GM23338 (cell line): ENCODE measurements at regions not wholly inside any gene's neighbourhood (a gene's known extent, or its start where the extent isn't known, plus 50 kb on each side); places are given as distances from the start of the nearest gene placed in this dataset.

Experiments
- ATAC-seq: fragments of 200-7000 bp; cut with Tn5 transposase; 3 replicates; pipeline ENCODE4 v1.9.1; 2020
- DNase-seq: peaks from one replicate; pipeline ENCODE4 v3.0.0-alpha.2; 2015; ENCODE audit warnings: low spot score
- H2AFZ ChIP-seq: fragments of 200-600 bp; sonication (generic); 2 replicates; pipeline ENCODE4 v1.8.0; 2016; ENCODE audit warnings: antibody characterized with exemption, mild to moderate bottlenecking, moderate library complexity
- H3F3A ChIP-seq: fragments of 200-600 bp; sonication (generic); replicated peaks from 2 replicates; pipeline ENCODE4 v1.8.0; 2017; ENCODE audit warnings: antibody characterized with exemption, mixed run types, low read depth
- H3K27ac ChIP-seq: fragments of 200-600 bp; sonication (generic); 2 replicates; pipeline ENCODE4 v1.6.1; 2016; ENCODE audit warnings: low read depth
- H3K27me3 ChIP-seq: fragments of 200-600 bp; sonication (generic); 2 replicates; pipeline ENCODE4 v1.8.0; 2016; ENCODE audit warnings: mild to moderate bottlenecking, mixed run types, moderate library complexity; ENCODE audit not compliant: insufficient read depth
- H3K36me3 ChIP-seq: fragments of 200-600 bp; sonication (generic); 2 replicates; pipeline ENCODE4 v1.8.0; 2016; ENCODE audit warnings: mild to moderate bottlenecking; ENCODE audit not compliant: insufficient read depth
- H3K4me1 ChIP-seq: fragments of 200-600 bp; sonication (generic); 2 replicates; pipeline ENCODE4 v1.8.0; 2016; ENCODE audit warnings: mild to moderate bottlenecking, moderate library complexity; ENCODE audit not compliant: insufficient read depth
- H3K4me2 ChIP-seq: fragments of 200-600 bp; sonication (generic); 2 replicates; pipeline ENCODE4 v1.7.1; 2017; ENCODE audit warnings: mixed run types
- H3K4me3 ChIP-seq: fragments of 200-600 bp; sonication (generic); 2 replicates; pipeline ENCODE4 v1.6.1; 2016; ENCODE audit warnings: mixed run types
- H3K79me2 ChIP-seq: fragments of 200-600 bp; sonication (generic); replicated peaks from 2 replicates; pipeline ENCODE4 v1.8.0; 2017; ENCODE audit warnings: mild to moderate bottlenecking; ENCODE audit not compliant: insufficient read depth
- H3K9me2 ChIP-seq: fragments of 200-600 bp; sonication (generic); 2 replicates; pipeline ENCODE4 v1.8.0; 2017; ENCODE audit not compliant: insufficient read depth
- H4K20me1 ChIP-seq: fragments of 200-600 bp; sonication (generic); replicated peaks from 2 replicates; pipeline ENCODE4 v1.8.0; 2017; ENCODE audit warnings: mild to moderate bottlenecking; ENCODE audit not compliant: insufficient read depth
- H3K27ac Mint-ChIP-seq: 2 replicates; pipeline ENCODE4 v1.8.0; 2020; ENCODE audit warnings: inconsistent platforms, mild to moderate bottlenecking, moderate library complexity, mixed read lengths
- H3K27me3 Mint-ChIP-seq: 3 replicates; pipeline ENCODE4 v1.8.0; 2022; ENCODE audit warnings: low read depth, mild to moderate bottlenecking, moderate library complexity, mixed read lengths, inconsistent platforms; ENCODE audit not compliant: insufficient read depth, poor library complexity
- H3K36me3 Mint-ChIP-seq: 3 replicates; pipeline ENCODE4 v1.8.0; 2021; ENCODE audit warnings: low read depth, mild to moderate bottlenecking, inconsistent platforms, moderate library complexity, mixed read lengths
- H3K4me1 Mint-ChIP-seq: 3 replicates; pipeline ENCODE4 v1.8.0; 2020; ENCODE audit warnings: mild to moderate bottlenecking, inconsistent platforms, mixed read lengths
- H3K4me3 Mint-ChIP-seq: 3 replicates; pipeline ENCODE4 v1.8.0; 2021; ENCODE audit warnings: moderate library complexity, mild to moderate bottlenecking, inconsistent platforms, mixed read lengths
- H3K9me3 Mint-ChIP-seq: 3 replicates; pipeline ENCODE4 v1.8.0; 2020; ENCODE audit warnings: moderate library complexity, mild to moderate bottlenecking, inconsistent platforms, mixed read lengths
- CREB1 ChIP-seq: fragments of 250-450 bp; sonication (Bioruptor Pico); IDR thresholded peaks from 2 replicates; pipeline ENCODE4 v1.5.0; 2020; ENCODE audit warnings: low read depth, mild to moderate bottlenecking, moderate library complexity
- ETS1 ChIP-seq: IDR thresholded peaks from 2 replicates; pipeline ENCODE4 v1.6.1; 2016; ENCODE audit warnings: antibody characterized with exemption
- EZH2 ChIP-seq: fragments of 200-600 bp; sonication (generic); IDR thresholded peaks from one replicate; pipeline ENCODE4 v1.8.0; 2017; ENCODE audit warnings: antibody characterized with exemption, mild to moderate bottlenecking, low read depth; ENCODE audit not compliant: unreplicated experiment
- EZH2phosphoT487 ChIP-seq: fragments of 200-600 bp; sonication (generic); IDR thresholded peaks from one replicate; pipeline ENCODE4 v1.8.1; 2018; ENCODE audit warnings: antibody characterized with exemption; ENCODE audit not compliant: unreplicated experiment
- JUNB ChIP-seq: IDR thresholded peaks from one replicate; pipeline ENCODE4 v1.6.1; 2016; ENCODE audit warnings: antibody characterized with exemption; ENCODE audit not compliant: unreplicated experiment
- NANOG ChIP-seq: IDR thresholded peaks from 2 replicates; pipeline ENCODE4 v1.6.1; 2016; ENCODE audit warnings: antibody characterized with exemption, borderline replicate concordance
- POLR2AphosphoS5 ChIP-seq: IDR thresholded peaks from 2 replicates; pipeline ENCODE4 v1.6.1; 2016; ENCODE audit warnings: antibody characterized with exemption, low read depth
- STAT1 ChIP-seq: IDR thresholded peaks from one replicate; pipeline ENCODE4 v1.6.1; 2016; ENCODE audit warnings: antibody characterized with exemption; ENCODE audit not compliant: unreplicated experiment
- ZNF114 ChIP-seq: fragments of 250-450 bp; sonication (Bioruptor Pico); IDR thresholded peaks from 2 replicates; pipeline ENCODE4 v1.5.0; 2020; ENCODE audit warnings: mild to moderate bottlenecking, moderate library complexity
- ZNF331 ChIP-seq: fragments of 250-450 bp; sonication (Bioruptor Pico); IDR thresholded peaks from 2 replicates; pipeline ENCODE4 v1.5.0; 2020; ENCODE audit warnings: low read depth, mild to moderate bottlenecking, moderate library complexity
- TF ChIP-seq, protein P1 (sequence below): IDR thresholded peaks from one replicate; pipeline ENCODE4 v1.6.1; 2018; ENCODE audit warnings: antibody characterized with exemption; ENCODE audit not compliant: unreplicated experiment
- TF ChIP-seq, protein P2 (sequence below): fragments of 250-450 bp; sonication (Bioruptor Pico); IDR thresholded peaks from 2 replicates; pipeline ENCODE4 v1.5.0; 2020; ENCODE audit warnings: mild to moderate bottlenecking, moderate library complexity
- TF ChIP-seq, protein P3 (sequence below), 2 experiments: fragments of 200-600 bp in 1 of 2; sonication (generic) in 1 of 2; conservative IDR thresholded peaks; 2 replicates each; pipeline versions ENCODE4 v1.5.1 to v1.6.1; 2016 to 2017; ENCODE audit warnings: antibody characterized with exemption in 2 of 2, low read depth in 2 of 2, mild to moderate bottlenecking in 2 of 2, moderate library complexity in 1 of 2

GRCh38 chr2:168310580-168310979 is 63.2 kb upstream of the STK39 start:
- Histone ChIP-seq H3K4me1 (no peaks in the 10 kb centered on the region), H3K4me3 (no peak overlapping the region), H3K4me2 (no peak overlapping the region), H2AFZ (0 out of 2 replicates have a peak overlapping the region, but pooled peaks have one; percentile 3), H3K36me3 (no peaks in the 10 kb centered on the region), H3K9me2 (0 out of 2 replicates have a peak, but pooled peaks cover 3% of the 10 kb centered on the region), H3K79me2 (no peaks in the 10 kb centered on the region), H3F3A (no peaks in the 10 kb centered on the region), H3K27ac (no peak overlapping the region), H4K20me1 (no peaks in the 10 kb centered on the region), H3K27me3 (no peaks in the 10 kb centered on the region)
- TF ChIP-seq STAT1 (no peak), POLR2AphosphoS5 (no peak), ETS1 (no peak), ZNF331 (CRISPR knock-in tag) (no peak), EZH2 (no peak), CREB1 (no peak), JUNB (no peak), NANOG (no peak), ZNF114 (no peak), EZH2phosphoT487 (no peak)
- TF ChIP-seq, protein P1, sequence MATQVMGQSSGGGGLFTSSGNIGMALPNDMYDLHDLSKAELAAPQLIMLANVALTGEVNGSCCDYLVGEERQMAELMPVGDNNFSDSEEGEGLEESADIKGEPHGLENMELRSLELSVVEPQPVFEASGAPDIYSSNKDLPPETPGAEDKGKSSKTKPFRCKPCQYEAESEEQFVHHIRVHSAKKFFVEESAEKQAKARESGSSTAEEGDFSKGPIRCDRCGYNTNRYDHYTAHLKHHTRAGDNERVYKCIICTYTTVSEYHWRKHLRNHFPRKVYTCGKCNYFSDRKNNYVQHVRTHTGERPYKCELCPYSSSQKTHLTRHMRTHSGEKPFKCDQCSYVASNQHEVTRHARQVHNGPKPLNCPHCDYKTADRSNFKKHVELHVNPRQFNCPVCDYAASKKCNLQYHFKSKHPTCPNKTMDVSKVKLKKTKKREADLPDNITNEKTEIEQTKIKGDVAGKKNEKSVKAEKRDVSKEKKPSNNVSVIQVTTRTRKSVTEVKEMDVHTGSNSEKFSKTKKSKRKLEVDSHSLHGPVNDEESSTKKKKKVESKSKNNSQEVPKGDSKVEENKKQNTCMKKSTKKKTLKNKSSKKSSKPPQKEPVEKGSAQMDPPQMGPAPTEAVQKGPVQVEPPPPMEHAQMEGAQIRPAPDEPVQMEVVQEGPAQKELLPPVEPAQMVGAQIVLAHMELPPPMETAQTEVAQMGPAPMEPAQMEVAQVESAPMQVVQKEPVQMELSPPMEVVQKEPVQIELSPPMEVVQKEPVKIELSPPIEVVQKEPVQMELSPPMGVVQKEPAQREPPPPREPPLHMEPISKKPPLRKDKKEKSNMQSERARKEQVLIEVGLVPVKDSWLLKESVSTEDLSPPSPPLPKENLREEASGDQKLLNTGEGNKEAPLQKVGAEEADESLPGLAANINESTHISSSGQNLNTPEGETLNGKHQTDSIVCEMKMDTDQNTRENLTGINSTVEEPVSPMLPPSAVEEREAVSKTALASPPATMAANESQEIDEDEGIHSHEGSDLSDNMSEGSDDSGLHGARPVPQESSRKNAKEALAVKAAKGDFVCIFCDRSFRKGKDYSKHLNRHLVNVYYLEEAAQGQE: no peak
- TF ChIP-seq, protein P2, sequence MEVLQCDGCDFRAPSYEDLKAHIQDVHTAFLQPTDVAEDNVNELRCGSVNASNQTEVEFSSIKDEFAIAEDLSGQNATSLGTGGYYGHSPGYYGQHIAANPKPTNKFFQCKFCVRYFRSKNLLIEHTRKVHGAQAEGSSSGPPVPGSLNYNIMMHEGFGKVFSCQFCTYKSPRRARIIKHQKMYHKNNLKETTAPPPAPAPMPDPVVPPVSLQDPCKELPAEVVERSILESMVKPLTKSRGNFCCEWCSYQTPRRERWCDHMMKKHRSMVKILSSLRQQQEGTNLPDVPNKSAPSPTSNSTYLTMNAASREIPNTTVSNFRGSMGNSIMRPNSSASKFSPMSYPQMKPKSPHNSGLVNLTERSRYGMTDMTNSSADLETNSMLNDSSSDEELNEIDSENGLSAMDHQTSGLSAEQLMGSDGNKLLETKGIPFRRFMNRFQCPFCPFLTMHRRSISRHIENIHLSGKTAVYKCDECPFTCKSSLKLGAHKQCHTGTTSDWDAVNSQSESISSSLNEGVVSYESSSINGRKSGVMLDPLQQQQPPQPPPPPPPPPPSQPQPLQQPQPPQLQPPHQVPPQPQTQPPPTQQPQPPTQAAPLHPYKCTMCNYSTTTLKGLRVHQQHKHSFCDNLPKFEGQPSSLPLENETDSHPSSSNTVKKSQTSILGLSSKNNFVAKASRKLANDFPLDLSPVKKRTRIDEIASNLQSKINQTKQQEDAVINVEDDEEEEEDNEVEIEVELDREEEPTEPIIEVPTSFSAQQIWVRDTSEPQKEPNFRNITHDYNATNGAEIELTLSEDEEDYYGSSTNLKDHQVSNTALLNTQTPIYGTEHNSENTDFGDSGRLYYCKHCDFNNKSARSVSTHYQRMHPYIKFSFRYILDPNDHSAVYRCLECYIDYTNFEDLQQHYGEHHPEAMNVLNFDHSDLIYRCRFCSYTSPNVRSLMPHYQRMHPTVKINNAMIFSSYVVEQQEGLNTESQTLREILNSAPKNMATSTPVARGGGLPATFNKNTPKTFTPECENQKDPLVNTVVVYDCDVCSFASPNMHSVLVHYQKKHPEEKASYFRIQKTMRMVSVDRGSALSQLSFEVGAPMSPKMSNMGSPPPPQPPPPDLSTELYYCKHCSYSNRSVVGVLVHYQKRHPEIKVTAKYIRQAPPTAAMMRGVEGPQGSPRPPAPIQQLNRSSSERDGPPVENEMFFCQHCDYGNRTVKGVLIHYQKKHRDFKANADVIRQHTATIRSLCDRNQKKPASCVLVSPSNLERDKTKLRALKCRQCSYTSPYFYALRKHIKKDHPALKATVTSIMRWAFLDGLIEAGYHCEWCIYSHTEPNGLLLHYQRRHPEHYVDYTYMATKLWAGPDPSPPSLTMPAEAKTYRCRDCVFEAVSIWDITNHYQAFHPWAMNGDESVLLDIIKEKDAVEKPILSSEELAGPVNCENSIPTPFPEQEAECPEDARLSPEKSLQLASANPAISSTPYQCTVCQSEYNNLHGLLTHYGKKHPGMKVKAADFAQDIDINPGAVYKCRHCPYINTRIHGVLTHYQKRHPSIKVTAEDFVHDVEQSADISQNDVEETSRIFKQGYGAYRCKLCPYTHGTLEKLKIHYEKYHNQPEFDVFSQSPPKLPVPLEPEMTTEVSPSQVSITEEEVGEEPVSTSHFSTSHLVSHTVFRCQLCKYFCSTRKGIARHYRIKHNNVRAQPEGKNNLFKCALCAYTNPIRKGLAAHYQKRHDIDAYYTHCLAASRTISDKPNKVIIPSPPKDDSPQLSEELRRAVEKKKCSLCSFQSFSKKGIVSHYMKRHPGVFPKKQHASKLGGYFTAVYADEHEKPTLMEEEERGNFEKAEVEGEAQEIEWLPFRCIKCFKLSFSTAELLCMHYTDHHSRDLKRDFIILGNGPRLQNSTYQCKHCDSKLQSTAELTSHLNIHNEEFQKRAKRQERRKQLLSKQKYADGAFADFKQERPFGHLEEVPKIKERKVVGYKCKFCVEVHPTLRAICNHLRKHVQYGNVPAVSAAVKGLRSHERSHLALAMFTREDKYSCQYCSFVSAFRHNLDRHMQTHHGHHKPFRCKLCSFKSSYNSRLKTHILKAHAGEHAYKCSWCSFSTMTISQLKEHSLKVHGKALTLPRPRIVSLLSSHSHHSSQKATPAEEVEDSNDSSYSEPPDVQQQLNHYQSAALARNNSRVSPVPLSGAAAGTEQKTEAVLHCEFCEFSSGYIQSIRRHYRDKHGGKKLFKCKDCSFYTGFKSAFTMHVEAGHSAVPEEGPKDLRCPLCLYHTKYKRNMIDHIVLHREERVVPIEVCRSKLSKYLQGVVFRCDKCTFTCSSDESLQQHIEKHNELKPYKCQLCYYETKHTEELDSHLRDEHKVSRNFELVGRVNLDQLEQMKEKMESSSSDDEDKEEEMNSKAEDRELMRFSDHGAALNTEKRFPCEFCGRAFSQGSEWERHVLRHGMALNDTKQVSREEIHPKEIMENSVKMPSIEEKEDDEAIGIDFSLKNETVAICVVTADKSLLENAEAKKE (CRISPR knock-in tag): no peak
- TF ChIP-seq, protein P3, sequence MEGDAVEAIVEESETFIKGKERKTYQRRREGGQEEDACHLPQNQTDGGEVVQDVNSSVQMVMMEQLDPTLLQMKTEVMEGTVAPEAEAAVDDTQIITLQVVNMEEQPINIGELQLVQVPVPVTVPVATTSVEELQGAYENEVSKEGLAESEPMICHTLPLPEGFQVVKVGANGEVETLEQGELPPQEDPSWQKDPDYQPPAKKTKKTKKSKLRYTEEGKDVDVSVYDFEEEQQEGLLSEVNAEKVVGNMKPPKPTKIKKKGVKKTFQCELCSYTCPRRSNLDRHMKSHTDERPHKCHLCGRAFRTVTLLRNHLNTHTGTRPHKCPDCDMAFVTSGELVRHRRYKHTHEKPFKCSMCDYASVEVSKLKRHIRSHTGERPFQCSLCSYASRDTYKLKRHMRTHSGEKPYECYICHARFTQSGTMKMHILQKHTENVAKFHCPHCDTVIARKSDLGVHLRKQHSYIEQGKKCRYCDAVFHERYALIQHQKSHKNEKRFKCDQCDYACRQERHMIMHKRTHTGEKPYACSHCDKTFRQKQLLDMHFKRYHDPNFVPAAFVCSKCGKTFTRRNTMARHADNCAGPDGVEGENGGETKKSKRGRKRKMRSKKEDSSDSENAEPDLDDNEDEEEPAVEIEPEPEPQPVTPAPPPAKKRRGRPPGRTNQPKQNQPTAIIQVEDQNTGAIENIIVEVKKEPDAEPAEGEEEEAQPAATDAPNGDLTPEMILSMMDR (conservative IDR thresholded peaks at IDR 0.05; ENCODE audit: low read depth in 2 of 2): no peak
- DNase-seq: no peak
- H3K4me1 Mint-ChIP-seq: peaks cover 3% of the 10 kb centered on the region; the same call in 1 of the 3 replicates
- peaks cover 4% of the 10 kb centered on the region for H3K27me3 Mint-ChIP-seq
- H3K27ac Mint-ChIP-seq: no peak overlapping the region
- H3K4me3 Mint-ChIP-seq: no peak overlapping the region
- peaks cover 2% of the 10 kb centered on the region; the same call in 2 of the 3 replicates for H3K36me3 Mint-ChIP-seq
- ATAC-seq: no peak
- H3K9me3 Mint-ChIP-seq: peaks cover 21% of the 10 kb centered on the region; the same call in 2 of the 3 replicates
